Thoracic aorta (tissue), 2 donors: ENCODE measurements at regions not wholly inside any gene's neighbourhood (a gene's known extent, or its start where the extent isn't known, plus 50 kb on each side); places are given as distances from the start of the nearest gene placed in this dataset.
"Not testable (repeated sequence)": the region's sequence is repeated elsewhere in the genome, so short reads cannot be mapped to it uniquely, and the experiment has no call there.

Experiments
- ATAC-seq: fragments of 150-250 bp; one replicate; pipeline ENCODE4 v1.8.0; 2017; ENCODE audit warnings: low read depth; ENCODE audit not compliant: insufficient number of reproducible peaks, low FRiP score
- DNase-seq: peaks from one replicate; pipeline ENCODE4 v3.0.0-alpha.2; 2020; ENCODE audit warnings: low spot score
- H3K27ac ChIP-seq, 2 donors: fragments of 200-600 bp; sonication (generic); 1 replicate in 1 of 2; 2 replicates in 1 of 2; pipeline ENCODE4 v1.5.1; 2016; ENCODE audit warnings: mild to moderate bottlenecking in 2 of 2, moderate library complexity in 2 of 2
- H3K27me3 ChIP-seq: fragments of 200-600 bp; sonication (generic); replicated peaks from 2 replicates; pipeline ENCODE4 v1.6.0; 2016; ENCODE audit warnings: mild to moderate bottlenecking; ENCODE audit not compliant: insufficient read depth
- H3K36me3 ChIP-seq: fragments of 200-600 bp; sonication (generic); one replicate; pipeline ENCODE4 v1.5.1; 2016
- H3K4me1 ChIP-seq, 2 donors: fragments of 200-600 bp; sonication (generic); 1 replicate in 1 of 2; 2 replicates in 1 of 2; pipeline versions ENCODE4 v1.5.1 to v1.6.0; 2016; ENCODE audit warnings: low read depth in 2 of 2, mild to moderate bottlenecking in 1 of 2; ENCODE audit not compliant: control insufficient read depth in 1 of 2
- H3K4me3 ChIP-seq: fragments of 200-600 bp; sonication (generic); 2 replicates; pipeline ENCODE4 v1.5.1; 2016; ENCODE audit warnings: mild to moderate bottlenecking
- H3K9me3 ChIP-seq: fragments of 200-600 bp; sonication (generic); 2 replicates; pipeline ENCODE4 v1.5.1; 2016
- TF ChIP-seq, protein P1 (sequence below): fragments of 200-600 bp; sonication (generic); IDR thresholded peaks from one replicate; pipeline ENCODE4 v1.5.1; 2019; ENCODE audit warnings: antibody characterized with exemption

DNA sequence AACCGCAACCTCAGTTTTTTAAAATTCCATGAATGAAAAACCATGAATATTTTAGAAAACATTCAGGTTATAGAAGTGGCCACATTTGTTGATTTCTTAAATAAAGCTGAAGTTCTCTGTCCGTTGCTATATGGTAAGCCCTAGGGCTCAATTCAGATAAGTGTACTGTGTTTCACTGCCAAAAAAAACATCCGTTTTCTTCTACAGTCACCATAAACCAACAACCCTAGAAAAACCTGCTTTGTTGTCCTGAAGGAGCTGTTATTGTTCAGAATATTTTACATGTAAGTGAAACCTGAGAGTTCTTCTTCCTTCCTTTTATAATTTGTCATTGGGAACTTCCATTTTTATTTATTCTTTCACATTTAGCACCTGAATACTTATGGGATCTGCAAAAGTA, 274.1 kb downstream of the TFAP2A start:
- no peak for DNase-seq
- TF ChIP-seq, protein P1, sequence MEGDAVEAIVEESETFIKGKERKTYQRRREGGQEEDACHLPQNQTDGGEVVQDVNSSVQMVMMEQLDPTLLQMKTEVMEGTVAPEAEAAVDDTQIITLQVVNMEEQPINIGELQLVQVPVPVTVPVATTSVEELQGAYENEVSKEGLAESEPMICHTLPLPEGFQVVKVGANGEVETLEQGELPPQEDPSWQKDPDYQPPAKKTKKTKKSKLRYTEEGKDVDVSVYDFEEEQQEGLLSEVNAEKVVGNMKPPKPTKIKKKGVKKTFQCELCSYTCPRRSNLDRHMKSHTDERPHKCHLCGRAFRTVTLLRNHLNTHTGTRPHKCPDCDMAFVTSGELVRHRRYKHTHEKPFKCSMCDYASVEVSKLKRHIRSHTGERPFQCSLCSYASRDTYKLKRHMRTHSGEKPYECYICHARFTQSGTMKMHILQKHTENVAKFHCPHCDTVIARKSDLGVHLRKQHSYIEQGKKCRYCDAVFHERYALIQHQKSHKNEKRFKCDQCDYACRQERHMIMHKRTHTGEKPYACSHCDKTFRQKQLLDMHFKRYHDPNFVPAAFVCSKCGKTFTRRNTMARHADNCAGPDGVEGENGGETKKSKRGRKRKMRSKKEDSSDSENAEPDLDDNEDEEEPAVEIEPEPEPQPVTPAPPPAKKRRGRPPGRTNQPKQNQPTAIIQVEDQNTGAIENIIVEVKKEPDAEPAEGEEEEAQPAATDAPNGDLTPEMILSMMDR: no peak
- H3K36me3 ChIP-seq: no peaks in the 10 kb centered on the region
- no peaks in the 10 kb centered on the region for H3K4me1 ChIP-seq
- H3K27ac ChIP-seq: no peak overlapping the region
- no peaks in the 10 kb centered on the region for H3K27me3 ChIP-seq
- no peaks in the 10 kb centered on the region for H3K9me3 ChIP-seq
- H3K4me3 ChIP-seq: no peak overlapping the region
- ATAC-seq: no peak

DNA sequence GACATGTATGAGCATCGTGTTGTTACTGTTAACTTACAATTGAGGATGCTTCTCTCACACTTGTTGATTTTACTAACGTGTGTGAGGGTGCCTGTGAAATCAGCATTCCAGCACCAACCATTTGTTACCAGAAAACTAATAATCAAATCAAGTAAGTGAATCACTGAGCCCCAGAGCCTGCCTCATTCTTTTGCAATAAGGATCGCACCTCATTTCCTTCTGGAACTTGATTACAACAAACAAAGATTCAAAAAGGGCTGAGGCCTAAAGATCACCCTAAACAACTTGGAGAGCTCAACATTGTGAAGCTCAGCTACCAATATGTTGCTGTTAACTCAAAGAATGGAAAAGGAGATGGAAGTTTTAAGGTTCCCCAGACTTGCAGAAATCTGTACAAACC, 274.7 kb downstream of the TFAP2A start:
- Histone ChIP-seq H3K4me3 (no peak overlapping the region), H3K9me3 (no peaks in the 10 kb centered on the region), H3K27ac (no peak overlapping the region), H3K27me3 (no peaks in the 10 kb centered on the region), H3K36me3 (no peaks in the 10 kb centered on the region), H3K4me1 (no peaks in the 10 kb centered on the region)
- TF ChIP-seq, protein P1: no peak
- DNase-seq (no peak), ATAC-seq (no peak)

DNA sequence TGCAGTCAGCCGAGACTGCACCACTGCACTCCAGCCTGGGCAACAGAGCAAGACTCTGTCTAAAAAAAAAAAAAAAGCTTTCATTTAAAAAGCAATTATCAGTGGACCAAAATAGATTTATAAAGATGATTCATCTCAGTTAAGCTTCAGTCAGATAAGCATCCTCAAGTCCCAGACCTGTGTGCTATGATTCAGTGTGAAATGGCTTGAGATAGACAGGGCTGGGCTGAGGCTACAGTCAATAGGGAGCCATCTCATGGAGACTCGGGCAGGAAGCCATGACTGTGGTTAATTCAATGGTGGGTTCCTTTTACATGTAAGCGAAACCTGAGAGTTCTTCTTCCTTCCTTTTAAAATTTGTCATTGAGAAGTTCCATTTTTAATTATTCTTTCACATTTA, 276.0 kb downstream of the TFAP2A start:
- Histone ChIP-seq H3K27me3 (no peaks in the 10 kb centered on the region), H3K4me3 (no peak overlapping the region), H3K27ac (no peak overlapping the region), H3K4me1 (no peaks in the 10 kb centered on the region), H3K9me3 (no peaks in the 10 kb centered on the region), H3K36me3 (no peaks in the 10 kb centered on the region)
- DNase-seq (no peak), ATAC-seq (no peak)
- TF ChIP-seq, protein P1: no peak

DNA sequence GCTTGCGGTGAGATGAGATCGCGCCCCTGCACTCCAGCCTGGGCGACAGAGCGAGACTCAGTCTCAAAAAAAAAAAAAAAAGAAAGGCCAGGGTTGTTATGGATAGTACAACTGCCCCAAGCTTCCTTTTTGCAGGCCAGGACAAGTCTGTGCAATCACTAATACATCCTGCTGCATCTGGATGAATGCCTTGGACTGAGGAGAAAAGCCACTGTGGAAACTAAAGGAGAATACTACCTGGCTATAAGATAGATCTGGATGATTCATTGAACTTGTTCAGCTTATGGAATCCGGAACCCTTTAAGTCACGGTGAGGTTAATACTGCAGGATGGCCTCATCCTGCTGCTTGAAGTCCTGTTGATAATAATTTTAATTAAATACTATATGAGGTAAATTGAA, 278.2 kb downstream of the TFAP2A start:
- Histone ChIP-seq H3K9me3 (no peaks in the 10 kb centered on the region), H3K4me3 (no peak overlapping the region), H3K4me1 (no peaks in the 10 kb centered on the region), H3K36me3 (no peaks in the 10 kb centered on the region), H3K27ac (no peak overlapping the region), H3K27me3 (no peaks in the 10 kb centered on the region)
- DNase-seq (no peak), ATAC-seq (no peak)
- TF ChIP-seq, protein P1: no peak

DNA sequence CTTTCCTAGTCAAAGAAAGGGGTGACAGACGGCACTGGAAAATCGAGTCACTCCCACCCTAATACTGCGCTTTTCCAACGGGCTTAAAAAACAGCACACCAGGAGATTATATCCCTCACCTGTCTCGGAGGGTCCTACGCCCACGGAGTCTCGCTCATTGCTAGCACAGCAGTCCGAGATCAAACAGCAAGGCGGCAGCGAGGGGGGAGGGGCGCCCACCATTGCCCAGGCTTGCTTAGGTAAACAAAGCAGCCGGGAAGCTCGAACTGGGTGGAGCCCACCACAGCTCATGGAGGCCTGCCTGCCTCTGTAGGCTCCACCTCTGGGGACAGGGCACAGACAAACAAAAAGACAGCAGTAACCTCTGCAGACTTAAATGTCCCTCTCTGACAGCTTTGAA, 280.7 kb downstream of the TFAP2A start:
- not testable (repeated sequence) for ATAC-seq, DNase-seq, H3K4me3 ChIP-seq, H3K9me3 ChIP-seq, H3K27me3 ChIP-seq, H3K27ac ChIP-seq, H3K4me1 ChIP-seq, H3K36me3 ChIP-seq

DNA sequence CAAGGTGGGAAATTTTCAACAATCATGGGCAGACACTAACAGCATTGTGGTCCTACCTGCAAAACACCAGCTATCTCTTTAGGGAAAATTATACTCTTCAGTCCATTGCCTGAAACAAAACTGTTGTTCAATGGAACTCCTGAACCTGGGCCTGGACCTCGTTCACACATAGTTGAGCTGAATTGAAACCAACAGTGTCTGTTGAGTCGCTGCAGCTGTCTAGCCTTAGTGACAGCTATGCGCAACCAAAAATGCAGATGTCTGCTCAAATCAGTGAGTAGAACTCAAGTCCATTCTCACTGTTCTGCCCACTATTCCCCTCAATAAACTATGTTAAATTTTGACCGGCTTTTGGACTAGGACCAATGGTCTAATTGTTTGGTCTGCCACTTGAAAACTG, 286.2 kb downstream of the TFAP2A start:
- TF ChIP-seq, protein P1: no peak
- Histone ChIP-seq H3K36me3 (no peaks in the 10 kb centered on the region), H3K9me3 (no peaks in the 10 kb centered on the region), H3K4me1 (no peaks in the 10 kb centered on the region), H3K4me3 (no peak overlapping the region), H3K27me3 (no peaks in the 10 kb centered on the region), H3K27ac (no peak overlapping the region)
- no peak for DNase-seq
- ATAC-seq: no peak
